ENCODE measurements at regions not wholly inside any gene's neighbourhood (a gene's known extent, or its start where the extent isn't known, plus 50 kb on each side); places are given as distances from the start of the nearest gene placed in this dataset.
"Not testable (repeated sequence)": the region's sequence is repeated elsewhere in the genome, so short reads cannot be mapped to it uniquely, and the experiment has no call there.

DNA sequence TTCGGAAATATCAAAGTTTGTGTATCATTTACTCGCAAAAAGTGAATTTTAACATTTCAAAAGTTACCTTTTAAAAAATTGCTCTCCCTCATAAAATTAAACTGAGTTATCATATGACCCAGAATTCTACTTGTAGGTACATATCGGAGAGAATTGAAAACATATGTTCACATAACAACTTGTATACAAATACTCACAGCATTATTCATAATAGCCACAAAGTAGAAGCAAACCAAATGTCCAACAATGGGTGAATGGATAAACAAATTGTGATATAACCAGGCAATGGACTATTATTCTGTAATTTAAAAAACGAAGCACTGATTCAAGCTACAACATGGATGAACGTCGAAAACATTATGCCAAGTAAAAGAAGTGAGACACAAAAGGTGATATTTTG, 412.0 kb upstream of the TCF4 start:
- DNase-seq: no peak

GRCh38 chr18:55999641-56000040, 411.6 kb upstream of the TCF4 start:
- DNase-seq: no peak

GRCh38 chr18:55998801-55999385, 410.9 kb upstream of the TCF4 start:
- no peak for DNase-seq

GRCh38 chr18:55998071-55998522, 410.1 kb upstream of the TCF4 start:
- DNase-seq: peak; percentile 81

DNA sequence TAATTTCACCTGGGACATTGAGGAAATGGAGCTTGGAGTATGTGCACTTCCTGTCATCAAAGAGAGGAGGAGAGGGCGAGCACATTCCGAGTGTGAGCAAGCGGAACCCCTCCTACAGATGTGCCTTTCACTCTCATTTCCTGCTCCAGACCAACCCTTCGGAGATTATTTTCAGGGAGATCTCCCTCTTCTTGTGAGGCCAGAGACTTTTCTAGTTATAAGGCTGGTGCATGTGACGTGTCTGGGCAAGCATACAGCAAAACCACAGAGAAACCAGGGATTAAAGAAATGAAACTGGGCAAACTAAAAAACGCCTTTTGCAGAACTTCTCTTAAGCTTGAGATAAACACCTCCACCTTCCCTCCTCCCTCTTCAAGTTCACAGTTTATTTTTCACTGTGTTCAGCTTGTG, 409.2 kb upstream of the TCF4 start:
- DNase-seq: peak; percentile 85

- DNase-seq: peak; percentile 79
Measured at GRCh38 chr18:55996717-55997116, 408.7 kb upstream of the TCF4 start.

GRCh38 chr18:55990186-55990585, 402.2 kb upstream of the TCF4 start:
- DNase-seq: no peak

DNA sequence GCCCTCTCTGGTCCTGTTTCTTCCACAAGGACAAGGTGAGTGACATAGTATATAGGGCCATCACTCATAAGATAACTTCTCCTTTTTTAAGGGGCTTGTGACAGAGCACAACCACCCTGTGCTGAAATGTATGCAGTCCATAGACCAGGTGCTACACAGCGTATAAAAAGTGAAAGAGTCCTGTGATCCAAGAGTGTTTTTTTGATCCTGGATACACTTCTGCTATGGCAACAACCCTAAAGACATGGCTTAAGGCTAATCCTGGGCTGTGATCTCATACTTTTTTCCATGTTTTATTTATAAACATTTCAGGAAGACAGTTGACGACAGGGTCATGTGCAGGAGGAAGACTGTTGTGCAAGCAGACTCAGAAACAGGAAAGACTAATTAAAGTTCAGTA, 400.5 kb upstream of the TCF4 start:
- DNase-seq: no peak

DNA sequence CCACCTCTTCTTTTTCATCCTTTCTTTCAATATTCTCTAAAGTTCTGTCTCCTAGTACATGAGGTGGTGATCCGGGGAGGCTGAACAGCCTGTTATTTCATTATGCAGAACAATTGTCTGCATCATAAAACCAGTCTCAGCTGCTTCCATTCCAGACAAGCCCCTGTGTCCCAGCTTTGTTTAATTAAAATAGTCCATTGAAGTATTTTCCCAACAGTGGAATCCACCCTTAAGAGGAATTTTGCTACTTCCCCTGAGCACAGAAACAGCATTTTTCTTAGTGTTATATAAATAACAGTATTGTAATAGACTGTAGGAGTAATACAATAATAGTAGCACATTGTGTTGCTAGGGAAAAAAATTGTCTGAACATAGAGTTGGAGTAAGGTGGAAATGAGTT, 395.4 kb upstream of the TCF4 start:
- DNase-seq: no peak

DNA sequence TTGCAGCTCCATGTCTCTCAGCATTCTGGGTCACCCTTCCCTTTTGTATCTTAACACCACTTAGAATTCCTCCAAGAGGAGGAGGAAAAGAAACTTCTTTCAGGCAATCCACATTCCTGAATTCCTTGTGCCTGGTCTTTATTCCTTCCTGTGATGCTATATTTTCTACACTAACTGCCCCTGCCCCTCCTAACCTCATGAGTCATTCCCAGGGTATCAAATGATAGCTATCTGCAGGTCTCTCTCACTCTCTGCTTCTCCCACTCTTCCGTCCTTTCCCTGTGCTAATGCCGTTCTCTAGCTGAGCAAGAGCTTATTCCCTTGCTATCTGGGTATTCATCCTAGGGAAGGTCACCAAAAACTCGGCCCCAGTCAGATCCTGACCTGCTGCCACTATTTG, 395.0 kb upstream of the TCF4 start:
- no peak for DNase-seq

GRCh38 chr18:55981712-55982475, 393.9 kb upstream of the TCF4 start:
- peak; percentile 6 for DNase-seq

DNA sequence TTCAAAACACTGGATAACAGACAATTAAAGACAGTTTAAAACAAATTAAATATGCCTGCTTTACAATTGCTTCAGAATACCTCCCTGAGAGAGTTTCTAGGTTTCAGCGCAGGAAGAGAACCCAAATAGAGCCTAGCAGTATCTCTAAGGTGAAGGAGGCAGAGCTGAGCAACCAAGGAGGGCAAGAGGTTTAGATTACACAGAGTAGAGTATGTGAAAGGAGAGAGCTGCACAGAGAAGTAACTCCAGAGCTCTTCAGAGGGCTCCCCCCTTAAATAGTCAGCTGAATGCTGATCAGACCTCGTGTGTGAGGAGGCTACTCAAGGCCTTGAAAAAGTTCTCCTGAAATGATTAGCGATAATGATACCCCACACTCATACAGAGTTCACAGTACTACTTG, 386.5 kb upstream of the TCF4 start:
- no peak for DNase-seq

DNA sequence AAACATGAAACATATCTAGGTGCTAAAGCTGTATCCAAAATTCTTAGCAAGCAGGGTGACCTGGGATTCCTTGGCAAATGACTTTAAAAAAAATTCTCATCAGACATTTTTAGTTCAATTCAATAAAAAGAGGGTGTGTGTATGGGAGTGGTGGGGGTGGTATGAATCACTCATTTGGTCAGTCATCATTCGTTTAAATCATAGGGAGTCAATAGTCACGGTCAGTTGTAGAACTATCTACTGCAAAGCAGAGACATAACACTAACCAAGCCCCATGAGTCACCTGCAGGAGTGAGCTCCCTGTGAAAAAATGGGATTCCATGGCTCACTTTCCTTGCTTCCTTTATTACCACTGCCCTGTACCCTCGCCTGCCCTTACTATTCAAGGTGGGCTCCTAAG, 380.6 kb upstream of the TCF4 start:
- no peak for DNase-seq

DNA sequence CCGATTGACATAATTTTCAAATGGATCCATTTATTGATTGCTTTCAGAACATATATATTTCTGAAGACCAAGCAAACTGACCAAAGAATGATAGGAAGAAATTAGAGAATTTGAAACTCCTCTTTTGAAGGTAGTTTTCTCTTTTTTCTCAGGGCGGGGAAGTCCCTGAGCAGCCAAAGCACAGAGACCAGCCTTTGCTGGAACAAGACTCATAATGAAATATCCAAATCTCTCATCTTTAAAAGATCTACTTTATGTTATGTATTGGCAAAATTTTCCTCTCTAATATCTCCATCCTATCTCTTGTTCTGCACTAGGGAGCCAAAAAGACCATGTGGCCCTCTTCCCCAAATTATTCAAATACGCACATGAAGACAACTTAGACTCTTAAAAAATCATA, 379.0 kb upstream of the TCF4 start:
- DNase-seq: no peak

DNA sequence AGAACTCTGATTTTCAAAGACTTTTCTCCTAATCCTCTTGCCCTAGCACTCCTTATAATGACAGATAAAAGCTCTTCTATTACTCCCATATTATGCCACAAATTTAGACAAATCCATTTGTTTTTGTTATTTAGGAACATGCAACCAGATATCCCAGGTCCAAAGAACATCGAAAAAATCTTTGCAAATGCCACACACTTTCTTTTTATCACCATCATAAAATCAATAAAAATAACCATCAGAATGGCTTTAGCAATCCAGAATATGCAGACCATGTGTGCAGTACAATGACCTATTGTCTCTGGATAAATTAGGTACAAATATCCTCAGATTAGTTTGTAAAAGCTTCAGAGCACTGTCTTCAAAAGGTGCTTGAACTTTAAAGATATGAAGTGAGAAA, 376.2 kb upstream of the TCF4 start:
- DNase-seq: no peak

GRCh38 chr18:55953326-55953725, 365.3 kb upstream of the TCF4 start:
- no peak for DNase-seq

DNA sequence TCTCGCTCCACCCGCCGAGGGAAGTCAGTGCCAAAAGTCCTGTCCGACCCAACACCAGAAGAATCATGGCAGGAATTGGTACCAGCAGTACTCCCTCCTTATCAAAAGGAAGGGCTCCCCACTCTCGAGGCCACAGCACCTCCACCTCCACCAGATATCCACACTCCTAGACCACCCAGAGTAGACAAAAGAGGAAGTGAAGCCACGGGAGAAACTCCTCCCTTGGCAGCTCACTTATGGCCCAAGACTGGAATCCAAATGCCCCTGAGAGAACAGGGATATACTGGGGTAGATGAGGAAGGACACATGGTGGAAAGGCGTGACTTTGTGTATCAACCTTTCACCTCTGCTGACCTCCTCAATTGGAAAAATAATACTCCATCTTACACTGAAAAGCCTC, 363.7 kb upstream of the TCF4 start:
- not testable (repeated sequence) for DNase-seq

DNA sequence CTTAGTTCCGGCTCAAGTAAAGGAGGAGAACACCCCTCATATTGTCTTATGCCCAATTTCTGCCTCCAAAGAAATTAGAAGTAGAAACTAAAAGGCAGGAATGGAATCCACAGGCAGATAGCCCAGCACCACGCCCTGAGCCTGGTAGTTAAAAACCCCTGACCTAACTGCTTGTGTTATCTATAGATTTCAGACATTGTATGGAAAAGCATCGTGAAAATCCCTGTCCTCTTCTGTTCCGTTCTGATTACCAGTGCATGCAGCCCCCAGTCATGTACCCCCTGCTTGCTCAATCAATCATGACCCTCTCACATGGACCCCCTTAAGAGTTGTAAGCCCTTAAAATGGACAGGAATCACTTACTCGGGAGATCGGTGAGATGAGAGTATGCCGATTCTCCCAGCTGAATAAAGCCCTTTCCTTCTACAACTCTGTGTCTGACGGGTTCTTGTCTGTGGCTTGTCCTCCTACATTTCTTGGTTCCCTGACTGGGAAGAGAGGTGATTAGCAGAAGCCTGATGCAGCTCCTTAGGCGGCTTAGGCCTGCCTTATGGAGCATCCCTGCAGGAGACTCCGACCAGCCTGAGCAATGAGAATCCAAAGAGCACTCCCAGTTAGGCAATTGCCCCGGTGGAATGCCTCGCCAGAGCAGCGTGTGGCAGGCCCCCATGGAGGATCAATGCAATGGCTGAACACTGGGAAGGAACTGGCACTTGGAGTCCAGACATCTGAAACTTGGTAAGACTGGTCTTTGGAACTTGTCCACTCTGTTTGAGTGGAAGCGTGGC, 362.6 kb upstream of the TCF4 start:
- DNase-seq: no peak

GRCh38 chr18:55934821-55935220, 346.8 kb upstream of the TCF4 start:
- no peak for DNase-seq

DNA sequence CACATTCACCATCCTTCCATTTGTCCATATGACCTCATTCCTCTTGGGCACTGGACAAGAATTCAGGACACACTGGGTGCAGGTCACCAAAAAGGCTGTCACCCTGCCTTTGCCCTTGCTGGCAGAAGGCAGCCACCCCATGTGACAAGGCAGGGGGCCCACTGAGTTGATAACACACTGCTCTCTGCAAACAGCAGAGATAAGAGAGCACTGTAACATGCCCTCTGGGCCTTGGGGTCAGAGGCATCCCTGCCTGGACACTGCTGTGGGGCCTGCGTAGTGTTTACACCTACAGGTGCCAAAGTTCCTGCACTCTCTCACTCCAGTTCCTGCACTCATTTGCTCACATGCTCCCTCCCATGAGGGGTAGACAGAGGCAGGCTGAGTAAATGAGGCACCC, 344.7 kb upstream of the TCF4 start:
- no peak for DNase-seq

- DNase-seq: no peak
Measured at GRCh38 chr18:55927831-55928230, 339.8 kb upstream of the TCF4 start.

- no peak for DNase-seq
Measured at GRCh38 chr18:55925772-55926171, 337.8 kb upstream of the TCF4 start.

GRCh38 chr18:55920063-55920462, 332.1 kb upstream of the TCF4 start:
- no peak for DNase-seq

- DNase-seq: peak; percentile 4
Measured at GRCh38 chr18:55918444-55918843, 330.5 kb upstream of the TCF4 start.

Data from RPMI8226 (cell line).